SK-N-MC (cell line): ENCODE measurements at regions not wholly inside any gene's neighbourhood (a gene's known extent, or its start where the extent isn't known, plus 50 kb on each side); places are given as distances from the start of the nearest gene placed in this dataset.

Source experiments
- DNase-seq: peaks from one replicate; pipeline ENCODE4 v3.0.0-alpha.2; 2011; ENCODE audit warnings: low read depth, low spot score
- H3K27ac ChIP-seq: fragments of 200-600 bp; sonication (generic); 2 replicates; pipeline ENCODE4 v1.5.1; 2016; ENCODE audit warnings: mixed run types
- H3K36me3 ChIP-seq: fragments of 200-600 bp; sonication (generic); 2 replicates; pipeline ENCODE4 v1.6.1; 2017; ENCODE audit warnings: antibody characterized with exemption, low read length, mixed read lengths; ENCODE audit not compliant: insufficient read depth
- H3K4me3 ChIP-seq: fragments of 200-600 bp; sonication (generic); 2 replicates; pipeline ENCODE4 v1.5.1; 2016
- H3K9ac ChIP-seq: fragments of 200-600 bp; sonication (generic); 2 replicates; pipeline ENCODE4 v1.8.0; 2017; ENCODE audit warnings: mixed run types, mixed read lengths; ENCODE audit not compliant: insufficient read length
- H3K9me3 ChIP-seq: fragments of 200-600 bp; sonication (generic); 2 replicates; pipeline ENCODE4 v1.6.1; 2017; ENCODE audit warnings: low read depth, mild to moderate bottlenecking, antibody characterized with exemption, low read length, moderate library complexity, mixed read lengths
- EZH2 ChIP-seq: fragments of 200-600 bp; sonication (generic); IDR thresholded peaks from one replicate; pipeline ENCODE4 v1.6.1; 2017; ENCODE audit warnings: antibody characterized with exemption
- FOXP2 ChIP-seq: optimal IDR thresholded peaks from 2 replicates; pipeline ENCODE3; 2011; ENCODE audit warnings: mild to moderate bottlenecking, moderate library complexity; ENCODE audit not compliant: insufficient read depth; ENCODE audit errors: extremely low read length, control extremely low read depth
- POLR2AphosphoS5 ChIP-seq: IDR thresholded peaks from 2 replicates; pipeline ENCODE4 v1.6.1; 2012; ENCODE audit warnings: mild to moderate bottlenecking, low read depth, low read length, borderline replicate concordance

DNA sequence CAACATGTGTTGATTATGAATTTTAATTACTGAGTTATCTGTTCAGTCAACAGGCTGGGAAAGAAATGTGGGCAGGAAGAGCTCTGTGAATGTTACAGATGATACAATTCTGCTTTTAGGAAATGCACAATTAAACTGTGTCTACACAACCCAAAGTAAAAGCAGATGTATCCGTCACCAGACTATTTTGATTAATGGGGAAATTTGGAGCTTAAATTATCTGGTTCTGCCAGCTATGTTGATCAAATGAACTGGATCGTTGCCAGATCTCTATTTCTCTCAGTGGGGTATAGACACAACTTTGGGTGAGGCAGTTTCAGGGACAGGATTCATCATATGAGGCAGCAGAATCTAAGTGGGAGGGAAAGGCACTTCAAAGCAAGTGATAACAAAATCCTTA is 136.5 kb downstream of the NEUROD6 start:
- peak overlapping the region; percentile 34; the same call in 1 of the 2 replicates for H3K4me3 ChIP-seq
- H3K9ac ChIP-seq, result no peak overlapping the region
- H3K36me3 ChIP-seq, result no peaks in the 10 kb centered on the region
- DNase-seq, result peak; percentile 89
- TF ChIP-seq FOXP2 (peak; percentile 27), EZH2 (no peak), POLR2AphosphoS5 (peak; percentile 71; the same call in 1 of the 2 replicates)
- H3K9me3 ChIP-seq, result no peaks in the 10 kb centered on the region; the same call in 1 of the 2 replicates
- peak overlapping the region; percentile 70 for H3K27ac ChIP-seq

- no peak for DNase-seq
- H3K9ac ChIP-seq, result no peak overlapping the region
- TF ChIP-seq POLR2AphosphoS5, result no peak
- no peak for TF ChIP-seq FOXP2
- TF ChIP-seq EZH2, result no peak
- H3K27ac ChIP-seq, result peak overlapping the region; percentile 70
- no peaks in the 10 kb centered on the region for H3K36me3 ChIP-seq
- no peaks in the 10 kb centered on the region; the same call in 1 of the 2 replicates for H3K9me3 ChIP-seq
- peak overlapping the region; percentile 34; the same call in 1 of the 2 replicates for H3K4me3 ChIP-seq
Observed at GRCh38 chr7:31203551-31203950, 137.0 kb downstream of the NEUROD6 start.

- DNase-seq, result no peak
- no peaks in the 10 kb centered on the region; the same call in 1 of the 2 replicates for H3K9me3 ChIP-seq
Observed at GRCh38 chr7:31202801-31203200, 137.7 kb downstream of the NEUROD6 start.

GRCh38 chr7:31192986-31193385 is 140.9 kb downstream of the ADCYAP1R1 start:
- Histone ChIP-seq H3K9ac (peak overlapping the region; percentile 48), H3K4me3 (0 out of 2 replicates have a peak overlapping the region, but pooled peaks have one; percentile 12)

More at GRCh38 chr7:31202801-31203200, 137.7 kb downstream of the NEUROD6 start:
- Histone ChIP-seq H3K36me3 (no peaks in the 10 kb centered on the region), H3K4me3 (no peak overlapping the region), H3K27ac (no peak overlapping the region), H3K9ac (no peak overlapping the region)
- TF ChIP-seq EZH2 (no peak), FOXP2 (no peak), POLR2AphosphoS5 (no peak)

DNA sequence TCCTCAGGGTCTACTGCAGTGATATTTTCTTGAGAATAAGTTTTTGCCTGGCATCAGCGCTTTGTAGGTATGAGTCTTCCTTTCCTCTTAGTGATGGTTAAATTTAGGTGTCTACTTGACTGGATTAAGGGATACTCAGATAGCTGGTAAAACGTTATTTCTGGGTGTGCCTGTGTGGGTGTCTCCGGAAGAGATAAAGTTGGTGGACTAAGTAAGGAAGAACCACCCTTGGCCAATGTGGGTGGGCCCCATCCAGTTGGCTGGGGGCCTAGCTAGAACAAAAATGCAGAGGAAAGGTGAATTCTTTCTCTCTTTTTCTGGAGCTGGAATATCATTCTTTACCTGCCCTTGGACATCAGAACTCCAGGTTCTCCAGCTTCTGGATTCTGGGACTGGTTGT is 138.8 kb downstream of the ADCYAP1R1 start:
- 0 out of 2 replicates have a peak overlapping the region, but pooled peaks have one; percentile 65 for H3K27ac ChIP-seq
- no peaks in the 10 kb centered on the region for H3K36me3 ChIP-seq
- TF ChIP-seq FOXP2, result no peak
- TF ChIP-seq EZH2, result no peak
- TF ChIP-seq POLR2AphosphoS5, result no peak
- no peaks in the 10 kb centered on the region for H3K9me3 ChIP-seq
- H3K4me3 ChIP-seq, result no peak overlapping the region
- DNase-seq, result no peak
- no peak overlapping the region for H3K9ac ChIP-seq

More at GRCh38 chr7:31192986-31193385, 140.9 kb downstream of the ADCYAP1R1 start:
- Histone ChIP-seq H3K36me3 (no peaks in the 10 kb centered on the region), H3K9me3 (peaks cover 4% of the 10 kb centered on the region; the same call in 1 of the 2 replicates), H3K27ac (peak overlapping the region; percentile 73; the same call in 1 of the 2 replicates)
- no peak for TF ChIP-seq POLR2AphosphoS5
- no peak for TF ChIP-seq EZH2
- TF ChIP-seq FOXP2, result no peak
- peak; percentile 65 for DNase-seq

DNA sequence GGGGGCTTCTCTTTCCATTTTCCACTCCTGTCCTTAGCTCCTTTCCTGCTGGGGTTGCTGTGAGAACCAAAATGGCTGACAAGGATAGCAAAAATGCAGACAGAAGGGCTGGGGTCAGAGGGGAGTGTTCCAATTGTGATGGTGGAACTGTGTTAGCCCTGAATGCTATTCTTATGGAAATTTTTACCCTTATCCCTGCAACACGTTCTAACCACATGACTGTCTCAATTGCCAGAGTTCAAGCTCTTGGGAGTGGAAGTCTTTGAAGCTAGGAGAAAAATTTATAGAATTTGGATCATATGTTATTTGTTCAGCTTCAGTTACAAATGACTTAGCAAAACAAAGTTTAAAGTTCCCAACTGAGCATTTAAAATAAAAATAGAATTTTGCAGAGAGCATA is 134.1 kb downstream of the ADCYAP1R1 start:
- H3K4me3 ChIP-seq, result no peak overlapping the region
- TF ChIP-seq FOXP2 (no peak), EZH2 (no peak), POLR2AphosphoS5 (no peak)
- H3K9ac ChIP-seq, result no peak overlapping the region
- H3K36me3 ChIP-seq, result no peaks in the 10 kb centered on the region
- H3K27ac ChIP-seq, result no peak overlapping the region
- no peak for DNase-seq
- H3K9me3 ChIP-seq, result no peaks in the 10 kb centered on the region

GRCh38 chr7:31175672-31176071 is 123.6 kb downstream of the ADCYAP1R1 start:
- TF ChIP-seq POLR2AphosphoS5 (no peak), EZH2 (no peak), FOXP2 (no peak)
- DNase-seq, result no peak

DNA sequence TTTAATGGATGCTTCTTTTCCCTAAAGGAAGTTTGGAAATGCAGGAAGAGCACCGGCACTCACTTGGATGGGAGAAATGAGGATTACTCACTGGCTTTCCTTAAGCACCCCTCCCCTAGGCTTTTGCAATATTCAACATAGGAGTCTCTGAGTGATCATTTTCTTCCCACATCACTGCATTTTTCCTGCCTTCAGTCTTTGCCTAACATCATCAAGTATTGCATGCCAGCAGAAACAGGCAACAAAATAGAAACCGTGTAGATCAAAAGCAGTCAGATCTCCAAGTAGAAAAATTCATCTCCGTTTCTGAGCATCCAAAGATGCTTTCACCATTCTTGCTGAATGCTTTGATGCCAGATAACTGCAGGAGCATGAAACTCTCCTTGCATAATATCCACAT is 119.9 kb downstream of the ADCYAP1R1 start:
- no peak overlapping the region for H3K9ac ChIP-seq
- H3K27ac ChIP-seq, result no peak overlapping the region
- H3K9me3 ChIP-seq, result no peaks in the 10 kb centered on the region
- TF ChIP-seq EZH2 (no peak), FOXP2 (no peak), POLR2AphosphoS5 (no peak)
- no peaks in the 10 kb centered on the region for H3K36me3 ChIP-seq
- H3K4me3 ChIP-seq, result no peak overlapping the region
- no peak for DNase-seq

More at GRCh38 chr7:31175672-31176071, 123.6 kb downstream of the ADCYAP1R1 start:
- no peaks in the 10 kb centered on the region for H3K9me3 ChIP-seq
- H3K4me3 ChIP-seq, result no peak overlapping the region
- no peak overlapping the region for H3K9ac ChIP-seq
- no peak overlapping the region for H3K27ac ChIP-seq
- H3K36me3 ChIP-seq, result no peaks in the 10 kb centered on the region
